Fibroblast of skin of right quadriceps (primary cell): ENCODE measurements at regions not wholly inside any gene's neighbourhood (a gene's known extent, or its start where the extent isn't known, plus 50 kb on each side); places are given as distances from the start of the nearest gene placed in this dataset.

Experiments
- DNase-seq: peaks from one replicate; pipeline ENCODE4 v3.0.0-alpha.2; 2013

- DNase-seq, result peak; percentile 77
Measured at GRCh38 chr3:150264561-150265279, 143.4 kb upstream of the TSC22D2 start.

GRCh38 chr3:150261958-150262357, 146.1 kb upstream of the TSC22D2 start:
- DNase-seq, result no peak

- DNase-seq, result no peak
Measured at GRCh38 chr3:150261418-150261817, 146.7 kb upstream of the TSC22D2 start.

- DNase-seq, result no peak
Measured at GRCh38 chr3:150260398-150260710, 147.7 kb upstream of the TSC22D2 start.

- no peak for DNase-seq
Measured at GRCh38 chr3:150259526-150260397, 148.3 kb upstream of the TSC22D2 start.

GRCh38 chr3:150256782-150257181, 151.3 kb upstream of the TSC22D2 start:
- DNase-seq, result no peak

- DNase-seq, result no peak
Measured at GRCh38 chr3:150256318-150256717, 151.8 kb upstream of the TSC22D2 start.

- DNase-seq, result no peak
Measured at GRCh38 chr3:150255826-150256225, 152.3 kb upstream of the TSC22D2 start.

GRCh38 chr3:150255413-150255812, 152.7 kb upstream of the TSC22D2 start:
- DNase-seq, result no peak

- no peak for DNase-seq
Measured at GRCh38 chr3:150254309-150254708, 153.8 kb upstream of the TSC22D2 start.

- no peak for DNase-seq
Measured at GRCh38 chr3:150253622-150254021, 154.5 kb upstream of the TSC22D2 start.

GRCh38 chr3:150252462-150252861, 155.6 kb upstream of the TSC22D2 start:
- no peak for DNase-seq

- DNase-seq, result peak; percentile 63
Measured at GRCh38 chr3:150251187-150252062, 156.7 kb upstream of the TSC22D2 start.

- DNase-seq, result peak; percentile 64
Measured at GRCh38 chr3:150249779-150250470, 158.2 kb upstream of the TSC22D2 start.

- peak; percentile 81 for DNase-seq
Measured at GRCh38 chr3:150248888-150249681, 159.0 kb upstream of the TSC22D2 start.

- peak; percentile 98 for DNase-seq
Measured at GRCh38 chr3:150248116-150248887, 159.8 kb upstream of the TSC22D2 start.

- DNase-seq, result no peak
Measured at GRCh38 chr3:150247441-150247840, 160.7 kb upstream of the TSC22D2 start.

- no peak for DNase-seq
Measured at GRCh38 chr3:150243466-150243865, 164.6 kb upstream of the TSC22D2 start.

- peak; percentile 80 for DNase-seq
Measured at GRCh38 chr3:150242220-150242936, 165.7 kb upstream of the TSC22D2 start.

GRCh38 chr3:150240891-150241290, 167.2 kb upstream of the TSC22D2 start:
- no peak for DNase-seq
